Neuronal stem cell (in vitro differentiated cells): ENCODE measurements at regions not wholly inside any gene's neighbourhood (a gene's known extent, or its start where the extent isn't known, plus 50 kb on each side); places are given as distances from the start of the nearest gene placed in this dataset.

Experiments used
- DNase-seq: peaks from one replicate; pipeline ENCODE4 v3.0.0-alpha.2; 2013; ENCODE audit warnings: low spot score
- H2AFZ ChIP-seq: one replicate; pipeline ENCODE4 v1.6.1; 2013; ENCODE audit warnings: mild to moderate bottlenecking, low read length, inconsistent platforms
- H2AK5ac ChIP-seq: 2 replicates; pipeline ENCODE4 v1.6.1; 2013; ENCODE audit warnings: low read depth, mild to moderate bottlenecking, inconsistent platforms, low read length, moderate library complexity, mixed read lengths
- H2BK120ac ChIP-seq: 2 replicates; pipeline ENCODE4 v1.6.1; 2013; ENCODE audit warnings: low read depth, mild to moderate bottlenecking, inconsistent platforms, low read length, moderate library complexity, mixed read lengths
- H2BK12ac ChIP-seq: one replicate; pipeline ENCODE4 v1.6.1; 2013; ENCODE audit warnings: low read length, inconsistent platforms
- H2BK15ac ChIP-seq: 2 replicates; pipeline ENCODE4 v1.6.1; 2013; ENCODE audit warnings: mild to moderate bottlenecking, low read length, inconsistent platforms, mixed read lengths
- H2BK5ac ChIP-seq: one replicate; pipeline ENCODE4 v1.6.1; 2013; ENCODE audit warnings: inconsistent platforms, mild to moderate bottlenecking, low read length, moderate library complexity
- H3K14ac ChIP-seq: one replicate; pipeline ENCODE4 v1.6.1; 2013; ENCODE audit warnings: low read length, inconsistent platforms
- H3K18ac ChIP-seq: 2 replicates; pipeline ENCODE4 v1.6.1; 2013; ENCODE audit warnings: low read length, inconsistent platforms
- H3K23ac ChIP-seq: 2 replicates; pipeline ENCODE4 v1.6.1; 2013; ENCODE audit warnings: low read depth, mild to moderate bottlenecking, mixed read lengths, low read length, inconsistent platforms; ENCODE audit not compliant: poor library complexity
- H3K27ac ChIP-seq: replicated peaks from 3 replicates; pipeline ENCODE4 v1.5.1; 2013; ENCODE audit warnings: low read length, inconsistent platforms
- H3K27me3 ChIP-seq, 3 experiments: 2 replicates each; pipeline ENCODE4 v1.6.1; 2013; ENCODE audit warnings: low read length in 3 of 3, mild to moderate bottlenecking in 2 of 3, inconsistent platforms in 1 of 3, low read depth in 1 of 3, mixed read lengths in 1 of 3, moderate library complexity in 1 of 3; ENCODE audit not compliant: control insufficient read depth in 3 of 3, insufficient read depth in 3 of 3
- H3K36me3 ChIP-seq, 2 donors: replicated peaks in 1 of 2; 2 replicates each; pipeline ENCODE4 v1.6.1; 2013; ENCODE audit warnings: low read length in 2 of 2; ENCODE audit not compliant: control insufficient read depth in 2 of 2, insufficient read depth in 2 of 2
- H3K4ac ChIP-seq: 2 replicates; pipeline ENCODE4 v1.6.1; 2013; ENCODE audit warnings: inconsistent platforms, mild to moderate bottlenecking, low read length, moderate library complexity
- H3K4me1 ChIP-seq, 2 donors: 1 replicate in 1 of 2; 2 replicates in 1 of 2; pipeline ENCODE4 v1.6.1; 2013; ENCODE audit warnings: low read length in 2 of 2, low read depth in 1 of 2; ENCODE audit not compliant: control insufficient read depth in 2 of 2, insufficient read depth in 1 of 2
- H3K4me2 ChIP-seq: one replicate; pipeline ENCODE4 v1.6.1; 2013; ENCODE audit warnings: mild to moderate bottlenecking, low read length, inconsistent platforms; ENCODE audit not compliant: insufficient read depth, poor library complexity, severe bottlenecking
- H3K4me3 ChIP-seq, 2 donors: 2 replicates each; pipeline ENCODE4 v1.5.1; 2013; ENCODE audit warnings: low read length in 2 of 2, mild to moderate bottlenecking in 2 of 2, inconsistent platforms in 1 of 2, moderate library complexity in 1 of 2
- H3K79me1 ChIP-seq: one replicate; pipeline ENCODE4 v1.6.1; 2013; ENCODE audit warnings: low read depth, mild to moderate bottlenecking, inconsistent platforms, low read length, moderate library complexity
- H3K9ac ChIP-seq: one replicate; pipeline ENCODE4 v1.6.1; 2013; ENCODE audit warnings: mild to moderate bottlenecking, low read depth, low read length, inconsistent platforms; ENCODE audit not compliant: poor library complexity
- H3K9me3 ChIP-seq, 2 donors: replicated peaks in 1 of 2; 2 replicates each; pipeline versions ENCODE3 to v1.6.1; 2013; ENCODE audit warnings: low read length in 2 of 2, mild to moderate bottlenecking in 2 of 2, inconsistent platforms in 1 of 2, low read depth in 1 of 2, mixed read lengths in 1 of 2, moderate library complexity in 1 of 2; ENCODE audit not compliant: control insufficient read depth in 2 of 2, insufficient read depth in 1 of 2
- H4K8ac ChIP-seq: one replicate; pipeline ENCODE4 v1.6.1; 2013; ENCODE audit warnings: low read depth, mild to moderate bottlenecking, inconsistent platforms, low read length, moderate library complexity
- H4K91ac ChIP-seq: one replicate; pipeline ENCODE4 v1.6.1; 2013; ENCODE audit warnings: low read length, low read depth, mild to moderate bottlenecking, inconsistent platforms; ENCODE audit not compliant: poor library complexity
- WGBS, 2 donors: extraction: QIAGEN DNeasy Blood & Tissue Kit; methylation state at CpG; one replicate each; pipeline ENCODE4 v1.1.7; 2013; ENCODE audit warnings: missing lambda C conversion rate in 2 of 2, mixed read lengths in 1 of 2; ENCODE audit not compliant: insufficient read length in 2 of 2, insufficient replicate concordance in 1 of 2; ENCODE audit errors: extremely low coverage in 2 of 2; 5-methylcytosine and 5-hydroxymethylcytosine counted together

DNA sequence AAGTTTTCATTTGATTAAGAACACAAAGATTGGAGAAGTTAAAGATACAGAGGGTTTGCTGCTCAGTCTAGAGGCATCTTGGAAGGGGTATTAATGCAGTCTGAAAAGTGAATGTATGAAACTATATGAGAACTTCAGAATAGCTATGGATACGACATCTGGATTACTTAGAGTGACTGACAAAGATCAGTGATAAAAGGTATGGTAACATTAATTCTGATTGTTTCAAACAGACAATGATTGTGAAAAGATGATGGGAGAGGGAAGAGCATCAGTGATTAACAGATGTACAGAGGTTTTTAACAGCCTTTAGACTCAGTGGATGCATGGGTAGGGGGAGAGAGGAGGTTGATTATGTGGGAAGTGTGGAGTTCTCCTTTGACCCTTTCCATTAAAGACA lies 919.4 kb upstream of the CNTN5 start:
- no peak overlapping the region for H2BK12ac ChIP-seq
- H4K91ac ChIP-seq: no peak overlapping the region
- no peak overlapping the region for H3K4me3 ChIP-seq
- DNase-seq: no peak
- no peak overlapping the region for H2AFZ ChIP-seq
- H3K4me1 ChIP-seq: no peaks in the 10 kb centered on the region
- no peak overlapping the region for H4K8ac ChIP-seq
- no peak overlapping the region for H2BK5ac ChIP-seq
- H3K79me1 ChIP-seq: no peaks in the 10 kb centered on the region
- H2BK120ac ChIP-seq: no peak overlapping the region
- H3K14ac ChIP-seq: no peak overlapping the region
- no peak overlapping the region for H3K4me2 ChIP-seq
- WGBS, 2 donors: no CpG with 5 or more reads among the region's 1 CpG
- H3K9ac ChIP-seq: no peak overlapping the region
- no peaks in the 10 kb centered on the region for H3K27me3 ChIP-seq
- H3K4ac ChIP-seq: no peak overlapping the region
- H3K18ac ChIP-seq: no peak overlapping the region
- no peaks in the 10 kb centered on the region for H3K9me3 ChIP-seq
- H3K23ac ChIP-seq: no peak overlapping the region
- no peak overlapping the region for H3K27ac ChIP-seq
- no peaks in the 10 kb centered on the region for H3K36me3 ChIP-seq
- no peak overlapping the region for H2BK15ac ChIP-seq
- no peak overlapping the region for H2AK5ac ChIP-seq

GRCh38 chr11:98104249-98104648 lies 916.5 kb upstream of the CNTN5 start:
- H3K9me3 ChIP-seq: no peaks in the 10 kb centered on the region
- H2AFZ ChIP-seq: no peak overlapping the region
- no peak for DNase-seq
- H4K8ac ChIP-seq: no peak overlapping the region
- no peak overlapping the region for H3K18ac ChIP-seq
- no peak overlapping the region for H3K4me2 ChIP-seq
- no peak overlapping the region for H2AK5ac ChIP-seq
- H3K27me3 ChIP-seq: no peaks in the 10 kb centered on the region
- H2BK15ac ChIP-seq: no peak overlapping the region
- no peak overlapping the region for H3K9ac ChIP-seq
- no peak overlapping the region for H4K91ac ChIP-seq
- H2BK5ac ChIP-seq: no peak overlapping the region
- no peak overlapping the region for H3K27ac ChIP-seq
- no peaks in the 10 kb centered on the region for H3K36me3 ChIP-seq
- no peak overlapping the region for H3K4me3 ChIP-seq
- no peak overlapping the region for H3K4ac ChIP-seq
- no peak overlapping the region for H3K23ac ChIP-seq
- no peak overlapping the region for H2BK120ac ChIP-seq
- H3K14ac ChIP-seq: no peak overlapping the region
- H3K4me1 ChIP-seq: no peaks in the 10 kb centered on the region
- H2BK12ac ChIP-seq: no peak overlapping the region
- H3K79me1 ChIP-seq: no peaks in the 10 kb centered on the region

- H3K36me3 ChIP-seq: no peaks in the 10 kb centered on the region
- H2AFZ ChIP-seq: no peak overlapping the region
- DNase-seq: no peak
- no peak overlapping the region for H3K27ac ChIP-seq
- H4K8ac ChIP-seq: no peak overlapping the region
- no peaks in the 10 kb centered on the region for H3K4me1 ChIP-seq
- no peak overlapping the region for H2BK12ac ChIP-seq
- H3K4ac ChIP-seq: no peak overlapping the region
- no peak overlapping the region for H2BK15ac ChIP-seq
- H2AK5ac ChIP-seq: no peak overlapping the region
- no peak overlapping the region for H3K9ac ChIP-seq
- no peak overlapping the region for H3K23ac ChIP-seq
- no peak overlapping the region for H2BK120ac ChIP-seq
- WGBS, 2 donors: no CpG with 5 or more reads among the region's 2 CpGs
- H3K9me3 ChIP-seq: no peaks in the 10 kb centered on the region
- H4K91ac ChIP-seq: no peak overlapping the region
- H3K79me1 ChIP-seq: no peaks in the 10 kb centered on the region
- H3K4me2 ChIP-seq: no peak overlapping the region
- H3K27me3 ChIP-seq: no peaks in the 10 kb centered on the region
- no peak overlapping the region for H2BK5ac ChIP-seq
- H3K14ac ChIP-seq: no peak overlapping the region
- H3K18ac ChIP-seq: no peak overlapping the region
- no peak overlapping the region for H3K4me3 ChIP-seq
These were observed 913.0 kb upstream of the CNTN5 start for GRCh38 chr11:98107736-98108135.

GRCh38 chr11:98110030-98110429 lies 910.7 kb upstream of the CNTN5 start:
- Histone ChIP-seq H3K9me3 (no peaks in the 10 kb centered on the region), H3K18ac (no peak overlapping the region), H2BK15ac (no peak overlapping the region), H3K14ac (no peak overlapping the region), H3K36me3 (no peaks in the 10 kb centered on the region), H3K4ac (no peak overlapping the region), H2BK12ac (no peak overlapping the region), H2BK120ac (no peak overlapping the region), H3K27ac (no peak overlapping the region), H3K27me3 (no peaks in the 10 kb centered on the region), H3K23ac (no peak overlapping the region), H2AK5ac (no peak overlapping the region), H3K4me2 (no peak overlapping the region), H3K9ac (no peak overlapping the region), H3K79me1 (no peaks in the 10 kb centered on the region), H2AFZ (no peak overlapping the region), H4K91ac (no peak overlapping the region), H4K8ac (no peak overlapping the region), H3K4me3 (no peak overlapping the region), H2BK5ac (no peak overlapping the region), H3K4me1 (no peaks in the 10 kb centered on the region)
- DNase-seq: no peak
- WGBS, 2 donors: no CpG with 5 or more reads among the region's 5 CpGs
